ENCODE measurements at regions not wholly inside any gene's neighbourhood (a gene's known extent, or its start where the extent isn't known, plus 50 kb on each side); places are given as distances from the start of the nearest gene placed in this dataset.

DNA sequence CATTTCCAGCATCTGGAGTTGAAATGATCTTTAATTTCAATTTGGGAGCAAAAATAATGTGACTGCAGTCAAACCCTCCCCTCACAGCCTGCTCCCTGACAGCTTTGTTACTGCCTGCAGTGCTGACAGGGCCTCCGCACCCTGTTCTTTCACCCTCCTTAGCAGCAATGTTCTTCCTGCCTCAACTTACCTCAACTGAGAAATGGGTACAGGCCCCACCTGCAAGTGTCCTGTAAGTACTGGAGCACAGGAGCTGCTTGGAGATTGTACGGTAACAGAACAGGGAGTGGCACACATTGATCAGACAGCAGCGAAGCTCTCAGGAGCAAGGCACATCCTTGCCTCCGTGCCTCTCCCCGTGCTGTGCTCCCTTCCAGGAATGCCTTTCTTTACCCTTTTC is 131.3 kb downstream of the CHST1 start:
- DNase-seq (ENCODE audit: extremely low spot score) = no peak
- ChIA-PET POLR2A (no interaction called here), CTCF (no interaction called here)
- TF ChIP-seq HDGF (IDR thresholded peaks at IDR 0.05; ENCODE audit: borderline replicate concordance) = no peak
- no peak for TF ChIP-seq NFRKB (IDR thresholded peaks at IDR 0.05)
- no peak for TF ChIP-seq FOXA1 (IDR thresholded peaks at IDR 0.05)
- TF ChIP-seq SUZ12 (IDR thresholded peaks at IDR 0.05) = no peak
- no peak for TF ChIP-seq LEF1 (IDR thresholded peaks at IDR 0.05; ENCODE audit: borderline replicate concordance)
- TF ChIP-seq SP1 (IDR thresholded peaks at IDR 0.05) = no peak
- no peak for TF ChIP-seq CTBP1 (IDR thresholded peaks at IDR 0.05; ENCODE audit: borderline replicate concordance)
- no peak for TF ChIP-seq ZNF384 (IDR thresholded peaks at IDR 0.05)
- TF ChIP-seq BHLHE40 (IDR thresholded peaks at IDR 0.05; ENCODE audit: borderline replicate concordance) = no peak
- no peak for TF ChIP-seq ELF4 (IDR thresholded peaks at IDR 0.05)
- TF ChIP-seq FOXM1 (IDR thresholded peaks at IDR 0.05; ENCODE audit: borderline replicate concordance) = no peak
- no peak for TF ChIP-seq ARNT (IDR thresholded peaks at IDR 0.05)
- TF ChIP-seq, protein P1, sequence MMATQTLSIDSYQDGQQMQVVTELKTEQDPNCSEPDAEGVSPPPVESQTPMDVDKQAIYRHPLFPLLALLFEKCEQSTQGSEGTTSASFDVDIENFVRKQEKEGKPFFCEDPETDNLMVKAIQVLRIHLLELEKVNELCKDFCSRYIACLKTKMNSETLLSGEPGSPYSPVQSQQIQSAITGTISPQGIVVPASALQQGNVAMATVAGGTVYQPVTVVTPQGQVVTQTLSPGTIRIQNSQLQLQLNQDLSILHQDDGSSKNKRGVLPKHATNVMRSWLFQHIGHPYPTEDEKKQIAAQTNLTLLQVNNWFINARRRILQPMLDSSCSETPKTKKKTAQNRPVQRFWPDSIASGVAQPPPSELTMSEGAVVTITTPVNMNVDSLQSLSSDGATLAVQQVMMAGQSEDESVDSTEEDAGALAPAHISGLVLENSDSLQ (IDR thresholded peaks at IDR 0.05) = no peak
- TF ChIP-seq FOXK2 (IDR thresholded peaks at IDR 0.05) = no peak
- TF ChIP-seq L3MBTL2 (conservative IDR thresholded peaks at IDR 0.05) = no peak
- no peak for TF ChIP-seq TARDBP (IDR thresholded peaks at IDR 0.05)

DNA sequence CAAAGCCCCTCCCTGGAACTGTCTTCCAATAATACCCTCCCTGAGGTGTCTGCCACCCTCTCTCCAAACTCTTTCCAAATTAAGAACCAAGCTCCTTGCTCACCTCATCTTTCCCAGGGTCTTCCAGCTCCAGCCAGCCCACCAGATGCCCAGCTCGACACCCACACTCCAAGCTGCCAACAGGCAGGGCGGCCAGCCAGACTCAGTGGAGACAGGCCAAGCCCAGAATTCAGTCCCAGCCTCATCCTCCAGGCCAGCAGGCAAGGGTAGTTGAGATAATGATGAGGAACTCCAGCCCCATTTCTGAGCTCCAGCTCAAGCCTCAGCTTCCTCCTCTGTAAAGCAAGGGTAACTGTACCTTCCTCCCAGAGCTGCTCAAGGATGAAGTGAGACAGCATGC is 132.9 kb downstream of the CHST1 start:
- no peak for DNase-seq (ENCODE audit: extremely low spot score)
- TF ChIP-seq FOXA1 (IDR thresholded peaks at IDR 0.05) (no peak), NFRKB (IDR thresholded peaks at IDR 0.05) (no peak), SUZ12 (IDR thresholded peaks at IDR 0.05) (no peak), TARDBP (IDR thresholded peaks at IDR 0.05) (no peak), LEF1 (IDR thresholded peaks at IDR 0.05; ENCODE audit: borderline replicate concordance) (no peak), L3MBTL2 (conservative IDR thresholded peaks at IDR 0.05) (no peak), SP1 (IDR thresholded peaks at IDR 0.05) (no peak), ZNF384 (IDR thresholded peaks at IDR 0.05) (no peak), ELF4 (IDR thresholded peaks at IDR 0.05) (no peak)
- CTCF ChIA-PET = interaction anchor here (1.2 kb wide), 1 partner anchor 122 kb away, joined by 4 read pairs; no protein-coding TSS in a partner anchor
- POLR2A ChIA-PET = no interaction called here

DNA sequence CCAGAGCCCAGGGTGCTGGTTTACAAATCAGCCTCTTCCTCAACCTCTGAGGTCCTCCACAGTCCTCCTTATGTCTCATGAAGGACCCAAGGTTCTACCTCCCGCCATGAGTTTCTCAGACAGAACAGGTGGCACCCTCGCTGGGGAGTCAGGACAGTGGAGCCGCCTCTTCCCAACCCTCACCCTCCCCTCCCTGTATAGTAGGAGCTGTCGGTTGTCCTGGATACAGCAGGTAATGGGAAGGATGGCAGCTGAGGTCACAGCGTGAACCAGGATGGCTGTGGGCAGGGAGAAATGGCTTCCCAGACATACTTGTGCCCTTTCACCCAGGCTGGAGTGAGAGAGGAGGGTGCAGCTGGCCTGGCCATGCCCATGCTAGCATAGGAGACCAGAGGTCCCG is 134.6 kb downstream of the CHST1 start:
- TF ChIP-seq CTBP1 (IDR thresholded peaks at IDR 0.05; ENCODE audit: borderline replicate concordance) = no peak
- TF ChIP-seq FOXK2 (IDR thresholded peaks at IDR 0.05) = no peak
- TF ChIP-seq L3MBTL2 (conservative IDR thresholded peaks at IDR 0.05) = no peak
- no peak for TF ChIP-seq ZNF384 (IDR thresholded peaks at IDR 0.05)
- no peak for TF ChIP-seq HDGF (IDR thresholded peaks at IDR 0.05; ENCODE audit: borderline replicate concordance)
- no peak for TF ChIP-seq SUZ12 (IDR thresholded peaks at IDR 0.05)
- TF ChIP-seq BHLHE40 (IDR thresholded peaks at IDR 0.05; ENCODE audit: borderline replicate concordance) = no peak
- TF ChIP-seq FOXA1 (IDR thresholded peaks at IDR 0.05) = no peak
- TF ChIP-seq NFRKB (IDR thresholded peaks at IDR 0.05) = no peak
- no peak for TF ChIP-seq LEF1 (IDR thresholded peaks at IDR 0.05; ENCODE audit: borderline replicate concordance)
- TF ChIP-seq TARDBP (IDR thresholded peaks at IDR 0.05) = no peak
- TF ChIP-seq FOXM1 (IDR thresholded peaks at IDR 0.05; ENCODE audit: borderline replicate concordance) = no peak
- no peak for TF ChIP-seq ELF4 (IDR thresholded peaks at IDR 0.05)
- TF ChIP-seq SP1 (IDR thresholded peaks at IDR 0.05) = no peak
- TF ChIP-seq, protein P1 (IDR thresholded peaks at IDR 0.05) = no peak
- no peak for TF ChIP-seq ARNT (IDR thresholded peaks at IDR 0.05)
- no peak for DNase-seq (ENCODE audit: extremely low spot score)
- ChIA-PET CTCF (no interaction called here), POLR2A (no interaction called here)

GRCh38 chr11:45530111-45530510 is 135.3 kb downstream of the CHST1 start:
- no peak for DNase-seq (ENCODE audit: extremely low spot score)
- CTCF ChIA-PET = no interaction called here
- POLR2A ChIA-PET = no interaction called here
- no peak for TF ChIP-seq TARDBP (IDR thresholded peaks at IDR 0.05)
- no peak for TF ChIP-seq SP1 (IDR thresholded peaks at IDR 0.05)
- no peak for TF ChIP-seq FOXK2 (IDR thresholded peaks at IDR 0.05)
- TF ChIP-seq FOXA1 (IDR thresholded peaks at IDR 0.05) = no peak
- no peak for TF ChIP-seq BHLHE40 (IDR thresholded peaks at IDR 0.05; ENCODE audit: borderline replicate concordance)
- TF ChIP-seq L3MBTL2 (conservative IDR thresholded peaks at IDR 0.05) = no peak
- TF ChIP-seq SUZ12 (IDR thresholded peaks at IDR 0.05) = no peak
- no peak for TF ChIP-seq ARNT (IDR thresholded peaks at IDR 0.05)
- TF ChIP-seq CTBP1 (IDR thresholded peaks at IDR 0.05; ENCODE audit: borderline replicate concordance) = no peak
- no peak for TF ChIP-seq ELF4 (IDR thresholded peaks at IDR 0.05)
- no peak for TF ChIP-seq FOXM1 (IDR thresholded peaks at IDR 0.05; ENCODE audit: borderline replicate concordance)
- TF ChIP-seq, protein P1 (IDR thresholded peaks at IDR 0.05) = no peak
- TF ChIP-seq HDGF (IDR thresholded peaks at IDR 0.05; ENCODE audit: borderline replicate concordance) = no peak
- TF ChIP-seq NFRKB (IDR thresholded peaks at IDR 0.05) = no peak
- TF ChIP-seq ZNF384 (IDR thresholded peaks at IDR 0.05) = no peak
- TF ChIP-seq LEF1 (IDR thresholded peaks at IDR 0.05; ENCODE audit: borderline replicate concordance) = no peak

- POLR2A ChIA-PET = no interaction called here
- TF ChIP-seq NFRKB (IDR thresholded peaks at IDR 0.05) (no peak), FOXM1 (IDR thresholded peaks at IDR 0.05; ENCODE audit: borderline replicate concordance) (no peak), ELF4 (IDR thresholded peaks at IDR 0.05) (no peak)
- no peak for DNase-seq (ENCODE audit: extremely low spot score)
- CTCF ChIA-PET = no interaction called here
Measured at GRCh38 chr11:45528435-45528834, 137.0 kb downstream of the CHST1 start.

DNA sequence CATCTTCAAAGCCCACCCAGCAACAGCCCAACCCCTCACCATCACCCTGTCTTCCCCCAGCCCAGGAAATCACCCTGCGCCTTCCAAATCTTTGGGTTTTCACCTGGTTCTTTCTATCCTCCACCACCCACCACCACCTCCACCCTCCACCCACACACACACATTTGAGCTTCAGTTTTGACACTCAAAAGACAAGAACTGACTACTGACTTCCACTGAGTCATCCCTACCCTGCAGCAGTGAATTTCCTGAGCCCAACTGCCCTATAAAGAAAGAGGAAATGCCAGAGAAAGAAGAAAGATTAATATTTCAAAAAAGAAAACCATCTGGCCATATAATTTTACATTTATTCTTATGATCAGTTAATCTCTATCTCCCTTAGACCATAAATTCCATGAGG is 137.5 kb downstream of the CHST1 start:
- TF ChIP-seq LEF1 (IDR thresholded peaks at IDR 0.05; ENCODE audit: borderline replicate concordance) (no peak), L3MBTL2 (conservative IDR thresholded peaks at IDR 0.05) (no peak), FOXK2 (IDR thresholded peaks at IDR 0.05) (no peak), SP1 (IDR thresholded peaks at IDR 0.05) (no peak), ARNT (IDR thresholded peaks at IDR 0.05) (no peak), SUZ12 (IDR thresholded peaks at IDR 0.05) (no peak), ELF4 (IDR thresholded peaks at IDR 0.05) (no peak), HDGF (IDR thresholded peaks at IDR 0.05; ENCODE audit: borderline replicate concordance) (no peak), CTBP1 (IDR thresholded peaks at IDR 0.05; ENCODE audit: borderline replicate concordance) (no peak), ZNF384 (IDR thresholded peaks at IDR 0.05) (no peak), NFRKB (IDR thresholded peaks at IDR 0.05) (no peak), BHLHE40 (IDR thresholded peaks at IDR 0.05; ENCODE audit: borderline replicate concordance) (no peak), FOXM1 (IDR thresholded peaks at IDR 0.05; ENCODE audit: borderline replicate concordance) (no peak), FOXA1 (IDR thresholded peaks at IDR 0.05) (no peak), TARDBP (IDR thresholded peaks at IDR 0.05) (no peak)
- TF ChIP-seq, protein P1 (IDR thresholded peaks at IDR 0.05) = no peak
- ChIA-PET POLR2A (no interaction called here), CTCF (no interaction called here)
- no peak for DNase-seq (ENCODE audit: extremely low spot score)
